Calu3 (cell line): ENCODE measurements at regions not wholly inside any gene's neighbourhood (a gene's known extent, or its start where the extent isn't known, plus 50 kb on each side); places are given as distances from the start of the nearest gene placed in this dataset.

Experiments used
- BruUV-seq: library from RNA; stranded (reverse); fragments of 400-500 nt; replicated peaks from 2 replicates; lab custom pipeline; 2021; lab: Mats Ljungman, UMichigan
- CTCF ChIA-PET: fragments of 300-600 bp; sonication (Branson Sonifier 250); formaldehyde crosslinking; loops from one replicate; lab custom pipeline; 2022; ENCODE audit warnings: antibody characterized with exemption; lab: Charles Lee
- DNase-seq: peaks from one replicate; pipeline ENCODE4 v3.0.0; 2022
- H3K27ac Mint-ChIP-seq: one replicate; pipeline ENCODE4 v1.8.0; 2022; ENCODE audit warnings: mixed read lengths; ENCODE audit not compliant: unreplicated experiment
- H3K27me3 Mint-ChIP-seq: one replicate; pipeline ENCODE4 v1.8.0; 2022; ENCODE audit warnings: mixed read lengths; ENCODE audit not compliant: unreplicated experiment
- H3K36me3 Mint-ChIP-seq: one replicate; pipeline ENCODE4 v1.8.0; 2022; ENCODE audit warnings: mild to moderate bottlenecking, moderate library complexity, mixed read lengths; ENCODE audit not compliant: insufficient read depth, unreplicated experiment
- H3K4me1 Mint-ChIP-seq: one replicate; pipeline ENCODE4 v1.8.0; 2022; ENCODE audit warnings: mild to moderate bottlenecking, low read depth, mixed read lengths; ENCODE audit not compliant: unreplicated experiment
- H3K4me3 Mint-ChIP-seq: one replicate; pipeline ENCODE4 v1.8.0; 2022; ENCODE audit warnings: mild to moderate bottlenecking, low read depth, moderate library complexity, mixed read lengths; ENCODE audit not compliant: unreplicated experiment
- H3K9me3 Mint-ChIP-seq: one replicate; pipeline ENCODE4 v1.8.0; 2022; ENCODE audit warnings: low read depth, mixed read lengths; ENCODE audit not compliant: unreplicated experiment
- intact Hi-C: fragments of 100-400 bp; cut with micrococcal nuclease; formaldehyde crosslinking; loops from one replicate; pipeline ENCODE4 v1.10.0; 2022; ENCODE audit not compliant: unreplicated experiment
- TF ChIP-seq, protein P1 (sequence below): fragments of 200-600 bp; IDR thresholded peaks from one replicate; pipeline ENCODE4 v1.8.0; 2022; ENCODE audit warnings: antibody characterized with exemption; ENCODE audit not compliant: unreplicated experiment

DNA sequence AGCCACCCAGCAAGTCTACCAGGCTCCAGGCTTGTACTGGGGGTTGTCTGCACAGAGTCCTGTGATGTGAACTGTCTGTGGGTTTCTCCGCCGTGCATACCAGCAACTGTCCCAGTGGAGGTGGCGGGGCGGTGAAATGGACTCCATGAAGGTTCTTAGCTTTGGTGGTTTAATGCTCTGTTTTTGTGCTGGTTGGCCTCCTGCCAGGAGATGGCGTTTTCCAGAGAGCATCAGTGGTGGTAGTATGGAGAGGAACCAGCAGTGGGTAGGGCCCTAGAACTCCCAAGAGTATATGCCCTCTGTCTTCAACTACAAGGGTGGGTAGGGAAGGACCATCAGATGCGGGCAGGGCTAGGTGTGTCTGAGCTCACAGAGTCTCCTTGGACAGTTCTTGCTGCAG, 303.8 kb downstream of the TMEM121 start:
- Mint-ChIP-seq H3K4me3 (no peak overlapping the region), H3K4me1 (no peaks in the 10 kb centered on the region), H3K27me3 (peaks cover 69% of the 10 kb centered on the region), H3K36me3 (no peaks in the 10 kb centered on the region), H3K27ac (no peak overlapping the region), H3K9me3 (no peaks in the 10 kb centered on the region)
- intact Hi-C loops: no loop called here
- no TSS peak for BruUV-seq
- CTCF ChIA-PET: no interaction called here
- no peak for DNase-seq
- TF ChIP-seq, protein P1, sequence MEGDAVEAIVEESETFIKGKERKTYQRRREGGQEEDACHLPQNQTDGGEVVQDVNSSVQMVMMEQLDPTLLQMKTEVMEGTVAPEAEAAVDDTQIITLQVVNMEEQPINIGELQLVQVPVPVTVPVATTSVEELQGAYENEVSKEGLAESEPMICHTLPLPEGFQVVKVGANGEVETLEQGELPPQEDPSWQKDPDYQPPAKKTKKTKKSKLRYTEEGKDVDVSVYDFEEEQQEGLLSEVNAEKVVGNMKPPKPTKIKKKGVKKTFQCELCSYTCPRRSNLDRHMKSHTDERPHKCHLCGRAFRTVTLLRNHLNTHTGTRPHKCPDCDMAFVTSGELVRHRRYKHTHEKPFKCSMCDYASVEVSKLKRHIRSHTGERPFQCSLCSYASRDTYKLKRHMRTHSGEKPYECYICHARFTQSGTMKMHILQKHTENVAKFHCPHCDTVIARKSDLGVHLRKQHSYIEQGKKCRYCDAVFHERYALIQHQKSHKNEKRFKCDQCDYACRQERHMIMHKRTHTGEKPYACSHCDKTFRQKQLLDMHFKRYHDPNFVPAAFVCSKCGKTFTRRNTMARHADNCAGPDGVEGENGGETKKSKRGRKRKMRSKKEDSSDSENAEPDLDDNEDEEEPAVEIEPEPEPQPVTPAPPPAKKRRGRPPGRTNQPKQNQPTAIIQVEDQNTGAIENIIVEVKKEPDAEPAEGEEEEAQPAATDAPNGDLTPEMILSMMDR: no peak

DNA sequence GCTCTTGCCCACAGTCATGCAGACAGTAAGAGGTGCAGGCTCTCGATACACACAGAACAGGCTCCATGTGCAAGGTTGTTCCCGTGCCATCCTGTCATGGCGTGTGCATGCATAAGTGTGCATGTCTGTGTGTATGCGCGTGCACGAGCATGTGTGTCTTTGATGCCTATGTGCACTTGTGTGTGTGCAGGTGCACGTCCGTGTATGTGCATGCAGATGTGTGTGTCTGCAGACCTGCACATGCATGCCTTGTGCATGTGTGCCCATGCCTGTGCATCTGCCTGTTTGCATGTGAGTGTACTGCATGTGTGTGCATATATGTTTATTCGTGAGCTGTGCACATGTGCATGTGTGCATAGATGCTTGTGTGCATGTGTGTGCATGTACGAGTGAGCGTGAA, 309.8 kb downstream of the TMEM121 start:
- DNase-seq: no peak
- intact Hi-C loops: no loop called here
- Mint-ChIP-seq H3K36me3 (no peaks in the 10 kb centered on the region), H3K4me3 (no peak overlapping the region), H3K9me3 (no peaks in the 10 kb centered on the region), H3K4me1 (no peaks in the 10 kb centered on the region), H3K27me3 (peaks cover 50% of the 10 kb centered on the region), H3K27ac (no peak overlapping the region)
- no TSS peak for BruUV-seq
- TF ChIP-seq, protein P1: no peak
- CTCF ChIA-PET: no interaction called here

DNA sequence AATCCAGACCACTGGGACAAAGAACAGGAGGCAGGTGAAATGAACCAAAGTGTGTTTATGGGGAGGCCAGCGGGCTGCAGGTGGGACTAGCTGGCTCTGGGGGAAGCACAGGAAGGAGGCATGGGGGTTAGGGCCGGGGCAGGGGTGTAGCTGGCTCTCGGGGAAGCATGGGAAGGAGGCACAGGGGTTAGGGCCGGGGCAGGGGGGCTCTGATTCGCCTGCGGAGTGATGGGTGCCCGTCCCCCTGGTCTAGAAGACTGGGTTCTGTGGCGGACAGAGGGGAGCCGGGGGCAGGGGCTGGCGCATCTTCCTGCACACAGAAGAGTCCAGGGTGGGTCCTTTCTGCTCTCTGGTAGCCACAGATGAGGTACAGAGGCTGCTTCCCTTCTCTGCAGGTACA, 310.3 kb downstream of the TMEM121 start:
- no TSS peak for BruUV-seq
- H3K4me3 Mint-ChIP-seq: no peak overlapping the region
- no peaks in the 10 kb centered on the region for H3K9me3 Mint-ChIP-seq
- CTCF ChIA-PET: no interaction called here
- intact Hi-C loops: no loop called here
- H3K4me1 Mint-ChIP-seq: no peaks in the 10 kb centered on the region
- peaks cover 52% of the 10 kb centered on the region for H3K27me3 Mint-ChIP-seq
- H3K27ac Mint-ChIP-seq: no peak overlapping the region
- DNase-seq: no peak
- TF ChIP-seq, protein P1: no peak
- no peaks in the 10 kb centered on the region for H3K36me3 Mint-ChIP-seq

DNA sequence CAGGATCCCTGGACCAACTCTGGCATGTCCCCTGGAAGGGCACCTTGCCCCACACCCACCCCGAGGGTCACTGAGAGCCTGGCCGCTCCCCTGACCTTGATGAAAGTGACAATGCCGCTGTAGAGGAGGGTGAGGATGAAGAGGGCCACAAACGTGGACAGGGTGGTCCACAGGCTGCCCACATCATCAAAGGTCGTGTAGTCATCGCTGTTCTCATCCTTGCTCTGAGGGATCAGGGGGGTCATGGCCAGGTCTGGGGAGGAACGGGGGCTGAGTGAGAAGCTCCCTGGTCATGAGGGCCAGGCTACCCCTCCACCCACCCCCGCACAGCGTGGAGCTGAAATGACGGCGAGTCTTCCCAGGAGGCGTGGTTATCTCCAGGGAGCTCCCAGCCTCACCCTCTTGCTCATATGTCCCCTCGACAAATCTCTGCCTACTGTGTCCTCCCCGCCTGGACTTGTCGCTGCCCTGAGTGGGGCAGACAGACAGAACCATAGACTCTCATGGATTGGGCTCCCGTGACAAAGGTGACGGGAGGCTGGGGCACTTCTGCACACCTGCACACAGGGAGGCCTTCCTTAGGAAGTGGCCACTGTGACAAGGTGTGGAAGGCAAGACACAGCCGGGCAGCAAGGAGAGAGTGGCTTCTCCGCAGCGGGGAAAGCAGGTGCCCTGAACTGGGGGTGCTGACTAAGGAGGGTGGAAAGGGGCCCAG, 311.1 kb downstream of the TMEM121 start:
- peaks cover 60% of the 10 kb centered on the region for H3K27me3 Mint-ChIP-seq
- H3K4me1 Mint-ChIP-seq: no peaks in the 10 kb centered on the region
- intact Hi-C loops: no loop called here
- H3K4me3 Mint-ChIP-seq: no peak overlapping the region
- no peak overlapping the region for H3K27ac Mint-ChIP-seq
- no peaks in the 10 kb centered on the region for H3K36me3 Mint-ChIP-seq
- CTCF ChIA-PET: no interaction called here
- no peak for DNase-seq
- TF ChIP-seq, protein P1: no peak
- no TSS peak for BruUV-seq
- H3K9me3 Mint-ChIP-seq: no peaks in the 10 kb centered on the region
